ENCODE measurements at regions not wholly inside any gene's neighbourhood (a gene's known extent, or its start where the extent isn't known, plus 50 kb on each side); places are given as distances from the start of the nearest gene placed in this dataset.

GRCh38 chr5:2370626-2371418 is 380.7 kb downstream of the IRX2 start:
- TF ChIP-seq CTCF (IDR thresholded peaks at IDR 0.05; ENCODE audit: insufficient read depth, low read length, poor library complexity, severe bottlenecking) (no peak), EZH2phosphoT487 (conservative IDR thresholded peaks at IDR 0.05; ENCODE audit: low read length) (no peak)
